Lung (tissue), 11 donors: ENCODE measurements at regions not wholly inside any gene's neighbourhood (a gene's known extent, or its start where the extent isn't known, plus 50 kb on each side); places are given as distances from the start of the nearest gene placed in this dataset.
A peak's percentile ranks its signal among the peaks of the same experiment; 100 is the strongest.

ENCODE experiments used
- ATAC-seq: fragments of 200-7000 bp; cut with Tn5 transposase; one replicate; pipeline ENCODE4 v1.9.1; 2020; ENCODE audit warnings: moderate number of reproducible peaks; ENCODE audit not compliant: insufficient read depth, low FRiP score
- DNase-seq, 3 donors: peaks; one replicate each; pipeline ENCODE4 v3.0.0-alpha.2; 2013 to 2017
- H3K27ac ChIP-seq, 2 donors: one replicate each; pipeline ENCODE4 v1.5.1; 2013; ENCODE audit warnings: mild to moderate bottlenecking in 2 of 2, moderate library complexity in 2 of 2, control low read depth in 1 of 2, inconsistent platforms in 1 of 2, low read depth in 1 of 2, low read length in 1 of 2
- H3K27me3 ChIP-seq, 3 donors: one replicate each; pipeline ENCODE4 v1.5.1; 2013; ENCODE audit warnings: low read length in 2 of 3; ENCODE audit not compliant: control insufficient read depth in 3 of 3, insufficient read depth in 3 of 3
- H3K36me3 ChIP-seq, 4 donors: one replicate each; pipeline ENCODE4 v1.5.1; 2013; ENCODE audit warnings: low read length in 4 of 4, mild to moderate bottlenecking in 1 of 4, moderate library complexity in 1 of 4; ENCODE audit not compliant: control insufficient read depth in 4 of 4, insufficient read depth in 4 of 4
- H3K4me1 ChIP-seq, 5 donors: one replicate each; pipeline ENCODE4 v1.5.1; 2013; ENCODE audit warnings: low read length in 5 of 5, mild to moderate bottlenecking in 2 of 5, moderate library complexity in 1 of 5; ENCODE audit not compliant: control insufficient read depth in 5 of 5, insufficient read depth in 5 of 5
- H3K4me3 ChIP-seq: one replicate; pipeline ENCODE4 v1.5.1; 2013; ENCODE audit warnings: mild to moderate bottlenecking, control low read depth, moderate library complexity
- H3K9ac ChIP-seq, 2 donors: one replicate each; pipeline ENCODE4 v1.5.1; 2013; ENCODE audit warnings: low read length in 2 of 2, control low read depth in 1 of 2; ENCODE audit not compliant: insufficient read depth in 1 of 2
- H3K9me3 ChIP-seq, 4 donors: one replicate each; pipeline ENCODE4 v1.5.1; 2013; ENCODE audit warnings: low read length in 3 of 4, mild to moderate bottlenecking in 1 of 4, moderate library complexity in 1 of 4; ENCODE audit not compliant: control insufficient read depth in 4 of 4, insufficient read depth in 3 of 4
- WGBS, 2 donors: extraction: QIAGEN DNeasy Blood & Tissue Kit; methylation state at CpG; one replicate each; pipeline ENCODE4 v1.1.7; 2013; 5-methylcytosine and 5-hydroxymethylcytosine counted together
- TF ChIP-seq, protein P1 (sequence below): IDR thresholded peaks from 2 replicates; pipeline ENCODE4 v1.5.1; 2012; ENCODE audit warnings: mild to moderate bottlenecking; ENCODE audit errors: control extremely low read depth, extremely low read depth
- donor health status: control.
- donor health status: control.
- donor health status: Bipolar disorder and iron deficiency.
- donor health status: healthy.
- donor health status: DM: yes; HTN: yes; CAD: no.

DNA sequence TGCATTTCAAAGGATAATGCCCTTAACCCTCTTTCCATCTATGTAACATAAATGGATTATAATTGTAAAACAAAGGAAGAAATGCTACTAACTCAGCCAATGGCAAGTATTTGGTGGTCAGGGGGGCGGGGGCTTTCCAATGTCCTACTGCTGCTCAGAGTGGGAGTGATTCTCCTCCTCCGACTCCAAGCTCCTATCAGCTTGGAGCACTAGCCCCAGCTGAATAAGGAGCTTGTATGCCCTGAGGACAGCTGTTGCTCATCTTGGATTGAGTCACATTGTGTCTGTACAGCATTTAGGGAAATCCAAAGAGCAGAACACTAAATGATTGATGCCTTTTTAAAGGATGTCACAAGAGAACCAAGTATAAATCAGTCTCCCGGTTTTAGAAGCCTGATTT lies 105.6 kb upstream of the ZNF521 start:
- TF ChIP-seq, protein P1, sequence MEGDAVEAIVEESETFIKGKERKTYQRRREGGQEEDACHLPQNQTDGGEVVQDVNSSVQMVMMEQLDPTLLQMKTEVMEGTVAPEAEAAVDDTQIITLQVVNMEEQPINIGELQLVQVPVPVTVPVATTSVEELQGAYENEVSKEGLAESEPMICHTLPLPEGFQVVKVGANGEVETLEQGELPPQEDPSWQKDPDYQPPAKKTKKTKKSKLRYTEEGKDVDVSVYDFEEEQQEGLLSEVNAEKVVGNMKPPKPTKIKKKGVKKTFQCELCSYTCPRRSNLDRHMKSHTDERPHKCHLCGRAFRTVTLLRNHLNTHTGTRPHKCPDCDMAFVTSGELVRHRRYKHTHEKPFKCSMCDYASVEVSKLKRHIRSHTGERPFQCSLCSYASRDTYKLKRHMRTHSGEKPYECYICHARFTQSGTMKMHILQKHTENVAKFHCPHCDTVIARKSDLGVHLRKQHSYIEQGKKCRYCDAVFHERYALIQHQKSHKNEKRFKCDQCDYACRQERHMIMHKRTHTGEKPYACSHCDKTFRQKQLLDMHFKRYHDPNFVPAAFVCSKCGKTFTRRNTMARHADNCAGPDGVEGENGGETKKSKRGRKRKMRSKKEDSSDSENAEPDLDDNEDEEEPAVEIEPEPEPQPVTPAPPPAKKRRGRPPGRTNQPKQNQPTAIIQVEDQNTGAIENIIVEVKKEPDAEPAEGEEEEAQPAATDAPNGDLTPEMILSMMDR = no peak
- H3K9me3 ChIP-seq = no peaks in the 10 kb centered on the region
- no peak overlapping the region for H3K4me3 ChIP-seq
- H3K27ac ChIP-seq = no peak overlapping the region
- DNase-seq (peak; percentile 57 to 65 (median 61)), ATAC-seq (no peak)
- 75 to 88% methylated on average over 3 of the region's 3 CpGs for WGBS, 2 donors
- no peaks in the 10 kb centered on the region for H3K36me3 ChIP-seq
- H3K9ac ChIP-seq = no peak overlapping the region
- no peaks in the 10 kb centered on the region for H3K27me3 ChIP-seq
- H3K4me1 ChIP-seq = peaks cover 0 to 45% (median 2%) of the 10 kb centered on the region in 5 donors

DNA sequence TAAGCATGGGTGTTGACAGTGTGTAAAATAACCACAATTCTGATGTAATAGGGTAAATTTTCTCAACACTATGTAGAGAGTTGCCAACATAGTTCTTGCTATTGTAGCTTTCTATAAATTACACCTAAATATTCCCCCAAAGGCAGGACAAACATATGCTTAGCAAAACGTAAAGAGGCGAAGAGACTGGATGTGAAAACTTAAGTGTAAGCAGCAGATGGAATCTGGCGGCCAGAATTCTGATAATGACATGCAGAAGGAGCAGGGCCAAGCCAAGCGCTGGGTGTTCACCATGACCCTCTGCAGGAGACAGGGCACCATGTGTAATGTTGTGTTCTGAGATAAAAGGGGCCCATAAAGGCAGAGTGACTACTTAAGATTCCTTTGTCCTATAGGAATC lies 105.2 kb upstream of the ZNF521 start:
- H3K27me3 ChIP-seq = no peaks in the 10 kb centered on the region
- H3K27ac ChIP-seq = no peak overlapping the region
- H3K9me3 ChIP-seq = no peaks in the 10 kb centered on the region
- H3K36me3 ChIP-seq = no peaks in the 10 kb centered on the region
- ATAC-seq (no peak), DNase-seq (peak; percentile 65 to 68 (median 68))
- TF ChIP-seq, protein P1 = no peak
- H3K9ac ChIP-seq = no peak overlapping the region
- no peak overlapping the region for H3K4me3 ChIP-seq
- 87 to 92% methylated on average over 4 of the region's 4 CpGs for WGBS, 2 donors
- peaks cover 0 to 45% (median 2%) of the 10 kb centered on the region in 5 donors for H3K4me1 ChIP-seq

DNA sequence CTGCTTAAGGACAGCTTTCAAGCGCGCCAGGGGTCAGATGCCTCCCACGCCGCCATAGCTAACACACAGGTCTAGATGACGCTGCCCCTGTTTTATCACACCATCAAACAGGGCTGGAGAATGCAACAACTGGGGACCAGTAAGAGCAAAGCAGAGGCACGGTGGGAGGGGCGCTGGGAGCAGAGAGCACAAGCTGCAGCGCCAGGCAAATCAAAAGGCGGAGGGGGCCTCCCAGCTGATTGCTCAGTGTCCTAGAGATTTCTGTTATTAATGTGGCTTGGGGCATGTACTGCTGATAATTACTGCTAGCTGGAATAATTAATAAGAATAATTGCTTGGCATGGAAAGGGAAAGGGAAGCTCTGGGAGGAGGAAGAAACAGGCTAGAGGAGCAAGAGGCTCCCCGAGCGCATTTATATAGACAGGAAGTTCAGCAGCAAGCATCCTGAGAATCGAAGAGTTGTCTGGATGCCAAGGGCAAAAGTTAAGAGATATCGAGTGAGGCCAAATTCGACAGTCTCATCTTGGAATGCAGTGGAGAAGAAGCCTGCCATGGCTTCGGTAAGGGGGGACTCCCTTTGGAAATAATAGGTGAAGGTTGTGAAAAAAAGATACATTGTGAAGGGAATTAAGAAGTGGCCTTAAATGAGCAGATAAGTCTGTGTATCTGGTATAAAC lies 104.5 kb upstream of the ZNF521 start:
- Histone ChIP-seq H3K9ac (no peak overlapping the region), H3K36me3 (no peaks in the 10 kb centered on the region), H3K9me3 (no peaks in the 10 kb centered on the region), H3K4me3 (no peak overlapping the region), H3K4me1 (peaks cover 0 to 45% (median 2%) of the 10 kb centered on the region in 5 donors), H3K27ac (no peak overlapping the region), H3K27me3 (no peaks in the 10 kb centered on the region)
- peak; percentile 59 to 62 (median 60) for DNase-seq
- 59 to 74% methylated on average over 15 of the region's 15 CpGs for WGBS, 2 donors
- TF ChIP-seq, protein P1 = no peak
- no peak for ATAC-seq

DNA sequence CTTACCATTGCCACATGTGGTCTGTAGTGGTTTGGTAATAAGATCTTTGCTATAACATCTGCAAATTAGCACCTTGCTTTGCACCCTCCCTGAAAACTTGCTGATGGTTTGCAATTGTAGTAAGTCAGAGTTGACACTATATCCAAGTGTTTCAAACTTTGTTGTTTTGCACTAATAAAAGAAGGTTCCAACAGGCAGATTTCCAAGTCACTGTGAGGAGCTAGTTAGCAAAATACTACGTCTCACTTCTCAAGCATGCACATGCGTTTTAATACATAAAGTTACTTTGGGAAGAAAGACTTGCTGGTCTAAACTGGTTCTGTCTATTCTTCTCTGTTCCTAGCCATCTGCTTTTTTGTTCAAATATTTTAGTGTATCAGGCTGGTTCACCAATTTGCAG lies 103.7 kb upstream of the ZNF521 start:
- Histone ChIP-seq H3K27ac (no peak overlapping the region), H3K9ac (no peak overlapping the region), H3K36me3 (no peaks in the 10 kb centered on the region), H3K9me3 (peaks cover 0 to 1% (median 0%) of the 10 kb centered on the region in 4 donors), H3K4me3 (no peak overlapping the region), H3K4me1 (peaks cover 0 to 40% (median 2%) of the 10 kb centered on the region in 5 donors), H3K27me3 (no peaks in the 10 kb centered on the region)
- TF ChIP-seq, protein P1 = no peak
- ATAC-seq = no peak
- 74 to 82% methylated on average over 2 of the region's 2 CpGs for WGBS, 2 donors
- no peak for DNase-seq
